Neural cell (in vitro differentiated cells): ENCODE measurements at regions not wholly inside any gene's neighbourhood (a gene's known extent, or its start where the extent isn't known, plus 50 kb on each side); places are given as distances from the start of the nearest gene placed in this dataset.

Source experiments
- CTCF ChIP-seq: fragments of 450-650 bp; IDR thresholded peaks from 2 replicates; pipeline ENCODE4 v1.5.1; 2014; ENCODE audit warnings: antibody characterized with exemption, mild to moderate bottlenecking, moderate library complexity; ENCODE audit not compliant: poor library complexity, severe bottlenecking
- EP300 ChIP-seq: fragments of 450-650 bp; conservative IDR thresholded peaks from 2 replicates; pipeline ENCODE4 v1.6.1; 2014; ENCODE audit warnings: antibody characterized with exemption, mild to moderate bottlenecking, moderate library complexity; ENCODE audit not compliant: poor library complexity, severe bottlenecking
- EZH2 ChIP-seq: fragments of 200-600, 300-800 bp; shearing (Covaris generic), sonication (generic); IDR thresholded peaks from 2 replicates; pipeline ENCODE4 v1.6.1; 2014; ENCODE audit warnings: antibody characterized with exemption, low read length, borderline replicate concordance, mild to moderate bottlenecking; ENCODE audit not compliant: insufficient read depth, poor library complexity, severe bottlenecking
- MXI1 ChIP-seq: fragments of 450-650 bp; conservative IDR thresholded peaks from 2 replicates; pipeline ENCODE4 v1.6.1; 2014; ENCODE audit warnings: antibody characterized with exemption, mild to moderate bottlenecking; ENCODE audit not compliant: poor library complexity, severe bottlenecking
- POLR2AphosphoS5 ChIP-seq: IDR thresholded peaks from 2 replicates; pipeline ENCODE4 v1.6.1; 2012
- RAD21 ChIP-seq: fragments of 450-650 bp; conservative IDR thresholded peaks from 2 replicates; pipeline ENCODE4 v1.6.1; 2014; ENCODE audit warnings: antibody characterized with exemption, mild to moderate bottlenecking, moderate library complexity
- SMC3 ChIP-seq: fragments of 450-650 bp; conservative IDR thresholded peaks from 2 replicates; pipeline ENCODE4 v1.6.1; 2014; ENCODE audit warnings: antibody characterized with exemption, mild to moderate bottlenecking, moderate library complexity; ENCODE audit not compliant: poor library complexity
- TAF1 ChIP-seq: IDR thresholded peaks from 2 replicates; pipeline ENCODE4 v1.6.1; 2012; ENCODE audit warnings: low read depth

- TF ChIP-seq POLR2AphosphoS5 (no peak), CTCF (no peak), RAD21 (no peak), EZH2 (no peak), SMC3 (no peak), EP300 (no peak), TAF1 (no peak), MXI1 (no peak)
These were observed 404.4 kb downstream of the GASK1B start for GRCh38 chr4:157768419-157768818.
